ENCODE measurements at regions not wholly inside any gene's neighbourhood (a gene's known extent, or its start where the extent isn't known, plus 50 kb on each side); places are given as distances from the start of the nearest gene placed in this dataset.

DNA sequence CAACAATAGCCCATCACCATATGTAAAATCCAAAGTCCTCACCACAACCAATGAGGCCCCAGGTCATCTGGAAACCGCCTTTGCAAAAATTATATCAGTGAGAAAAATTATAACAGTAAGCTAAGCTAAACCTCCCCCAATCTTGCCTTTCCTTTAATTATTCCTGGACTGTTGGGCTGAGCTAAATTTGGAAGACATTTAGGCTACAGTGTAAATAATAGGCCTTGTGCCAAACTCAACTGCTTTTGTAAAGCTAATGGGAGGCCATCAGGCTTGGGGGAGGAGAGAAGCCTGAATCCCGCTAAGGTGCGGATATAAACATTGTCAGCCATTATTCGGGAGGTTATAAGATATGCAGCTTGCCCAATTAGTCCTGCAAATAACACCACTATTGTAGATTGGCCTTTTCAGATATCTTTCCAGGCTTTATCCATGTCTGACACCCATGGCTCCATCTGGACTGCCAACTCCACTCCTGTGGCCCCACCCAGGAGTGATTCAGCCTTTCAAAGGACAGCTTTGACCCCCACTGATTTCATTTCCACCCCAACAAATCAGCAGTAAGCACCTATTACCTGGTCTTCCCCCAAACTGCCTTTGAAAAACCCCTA, 53.0 kb upstream of the CA12 start:
- no peaks in the 10 kb centered on the region for H3K9me3 ChIP-seq (ENCODE audit: control insufficient read depth, low read length)
- WGBS, 2 donors: 89 to 94% methylated on average over 4 of the region's 4 CpGs
- DNase-seq: no peak
- no peaks in the 10 kb centered on the region for H3K27me3 ChIP-seq (ENCODE audit: control insufficient read depth in 1 of 2, insufficient read depth in 2 of 2, low read length in 1 of 2)
- no peaks in the 10 kb centered on the region for H3K4me1 ChIP-seq (ENCODE audit: control insufficient read depth in 1 of 2, insufficient read depth in 2 of 2, low read length in 2 of 2)
- H3K4me3 ChIP-seq (ENCODE audit: low read length in 2 of 2): no peak overlapping the region
- H3K36me3 ChIP-seq (ENCODE audit: control insufficient read depth in 1 of 2, insufficient read depth in 2 of 2, low read length in 1 of 2): no peaks in the 10 kb centered on the region
- H3K27ac ChIP-seq (ENCODE audit: low read depth in 1 of 2, low read length in 2 of 2): no peak overlapping the region
- intact Hi-C loops (cut with DNase I): no loop called here
- ATAC-seq (ENCODE audit: low FRiP score): no peak

DNA sequence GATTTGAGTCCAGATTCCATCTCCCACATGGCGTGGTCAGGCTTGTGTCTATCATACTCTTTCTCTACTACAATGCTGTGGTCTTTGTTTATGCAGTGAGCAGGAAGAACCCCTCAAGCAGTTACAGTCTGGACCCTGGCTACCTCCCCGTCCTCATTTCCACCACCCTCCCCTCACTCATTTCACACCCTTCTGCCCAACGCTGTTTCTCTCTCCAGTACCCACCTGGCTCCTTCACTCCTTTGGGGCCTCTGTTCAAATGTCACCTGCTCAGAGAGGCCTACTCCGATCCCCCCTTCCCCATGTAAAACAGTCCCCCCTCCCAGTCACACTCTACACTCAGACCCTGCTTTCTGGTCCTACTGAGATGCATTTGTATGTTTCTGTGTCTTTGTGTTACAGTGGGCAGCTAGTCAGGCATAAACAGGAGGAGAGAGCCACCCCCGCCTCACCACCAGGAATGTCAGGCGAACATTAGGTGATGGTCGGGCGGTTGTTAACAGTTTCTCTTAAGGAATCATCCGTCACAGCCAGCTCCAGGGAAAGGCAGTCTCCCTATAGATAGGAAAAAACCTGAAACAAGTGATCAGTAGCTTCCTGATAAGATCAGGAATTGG, 53.7 kb upstream of the CA12 start:
- no peaks in the 10 kb centered on the region for H3K4me1 ChIP-seq (ENCODE audit: control insufficient read depth in 1 of 2, insufficient read depth in 2 of 2, low read length in 2 of 2)
- ATAC-seq (ENCODE audit: low FRiP score) (no peak), DNase-seq (no peak)
- intact Hi-C loops (cut with DNase I): no loop called here
- H3K4me3 ChIP-seq (ENCODE audit: low read length in 2 of 2): no peak overlapping the region
- no peaks in the 10 kb centered on the region for H3K27me3 ChIP-seq (ENCODE audit: control insufficient read depth in 1 of 2, insufficient read depth in 2 of 2, low read length in 1 of 2)
- H3K9me3 ChIP-seq (ENCODE audit: control insufficient read depth, low read length): no peaks in the 10 kb centered on the region
- H3K36me3 ChIP-seq (ENCODE audit: control insufficient read depth in 1 of 2, insufficient read depth in 2 of 2, low read length in 1 of 2): no peaks in the 10 kb centered on the region
- H3K27ac ChIP-seq (ENCODE audit: low read depth in 1 of 2, low read length in 2 of 2): no peak overlapping the region
- WGBS, 2 donors: 97 to 98% methylated on average over 9 of the region's 9 CpGs

DNA sequence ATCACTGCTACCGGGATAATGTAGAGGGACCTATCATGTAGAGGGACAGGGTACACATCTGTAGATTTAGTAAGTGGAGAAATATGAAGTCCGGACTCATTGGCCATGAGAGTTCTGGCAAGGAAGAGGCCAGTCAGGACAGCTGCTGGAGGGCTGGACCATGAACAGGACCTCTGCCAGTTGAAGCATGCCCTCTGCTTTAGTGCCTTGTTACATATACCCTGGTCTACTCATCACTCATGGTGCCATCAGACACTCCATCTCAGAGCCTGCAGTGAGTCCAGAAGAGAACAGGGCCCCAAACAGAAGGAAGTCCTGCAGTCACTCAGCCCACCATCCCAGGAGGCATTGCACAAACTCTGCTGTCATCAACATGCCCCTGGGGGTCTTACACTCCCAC, 54.7 kb upstream of the CA12 start:
- ATAC-seq (ENCODE audit: low FRiP score): no peak
- no peaks in the 10 kb centered on the region for H3K4me1 ChIP-seq (ENCODE audit: control insufficient read depth in 1 of 2, insufficient read depth in 2 of 2, low read length in 2 of 2)
- WGBS, 2 donors: 85 to 91% methylated on average over 2 of the region's 2 CpGs

DNA sequence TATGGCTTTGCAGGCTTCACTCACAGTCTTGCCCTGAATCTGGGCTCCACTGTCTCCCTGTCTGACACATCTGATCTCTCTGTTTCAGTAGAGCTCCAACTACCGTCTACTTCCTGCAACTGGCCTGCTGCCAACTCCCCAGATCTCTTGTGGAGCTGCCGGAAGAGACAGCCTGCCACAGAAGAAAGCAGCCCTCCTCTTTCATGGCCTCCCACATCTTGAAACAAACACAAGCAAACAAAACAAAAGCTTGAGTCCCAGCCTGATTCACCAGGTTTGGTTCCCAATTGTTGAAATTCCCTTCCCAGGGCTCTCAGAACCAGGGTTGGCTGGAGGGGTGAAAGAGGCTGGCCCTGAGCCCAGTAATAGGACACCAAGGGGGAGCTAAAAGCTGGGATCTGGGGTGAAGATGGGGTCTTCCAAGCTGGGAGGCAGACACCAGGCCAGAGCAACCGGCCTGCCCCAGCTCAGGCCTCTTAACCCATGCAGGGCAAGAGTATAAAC, 55.3 kb upstream of the CA12 start:
- Histone ChIP-seq H3K36me3 (ENCODE audit: control insufficient read depth in 1 of 2, insufficient read depth in 2 of 2, low read length in 1 of 2) (no peaks in the 10 kb centered on the region), H3K27me3 (ENCODE audit: control insufficient read depth in 1 of 2, insufficient read depth in 2 of 2, low read length in 1 of 2) (no peaks in the 10 kb centered on the region), H3K27ac (ENCODE audit: low read depth in 1 of 2, low read length in 2 of 2) (no peak overlapping the region), H3K9me3 (ENCODE audit: control insufficient read depth, low read length) (no peaks in the 10 kb centered on the region), H3K4me1 (ENCODE audit: control insufficient read depth in 1 of 2, insufficient read depth in 2 of 2, low read length in 2 of 2) (no peaks in the 10 kb centered on the region), H3K4me3 (ENCODE audit: low read length in 2 of 2) (no peak overlapping the region)
- 7 to 13% methylated on average over 3 of the region's 3 CpGs for WGBS, 2 donors
- intact Hi-C loops (cut with DNase I): no loop called here
- peak; percentile 69 for ATAC-seq (ENCODE audit: low FRiP score)
- DNase-seq: peak; percentile 91

More for the DNA sequence above, 54.7 kb upstream of the CA12 start:
- intact Hi-C loops (cut with DNase I): no loop called here
- Histone ChIP-seq H3K27ac (ENCODE audit: low read depth in 1 of 2, low read length in 2 of 2) (no peak overlapping the region), H3K4me3 (ENCODE audit: low read length in 2 of 2) (no peak overlapping the region), H3K36me3 (ENCODE audit: control insufficient read depth in 1 of 2, insufficient read depth in 2 of 2, low read length in 1 of 2) (no peaks in the 10 kb centered on the region), H3K9me3 (ENCODE audit: control insufficient read depth, low read length) (no peaks in the 10 kb centered on the region), H3K27me3 (ENCODE audit: control insufficient read depth in 1 of 2, insufficient read depth in 2 of 2, low read length in 1 of 2) (no peaks in the 10 kb centered on the region)
- DNase-seq: no peak

DNA sequence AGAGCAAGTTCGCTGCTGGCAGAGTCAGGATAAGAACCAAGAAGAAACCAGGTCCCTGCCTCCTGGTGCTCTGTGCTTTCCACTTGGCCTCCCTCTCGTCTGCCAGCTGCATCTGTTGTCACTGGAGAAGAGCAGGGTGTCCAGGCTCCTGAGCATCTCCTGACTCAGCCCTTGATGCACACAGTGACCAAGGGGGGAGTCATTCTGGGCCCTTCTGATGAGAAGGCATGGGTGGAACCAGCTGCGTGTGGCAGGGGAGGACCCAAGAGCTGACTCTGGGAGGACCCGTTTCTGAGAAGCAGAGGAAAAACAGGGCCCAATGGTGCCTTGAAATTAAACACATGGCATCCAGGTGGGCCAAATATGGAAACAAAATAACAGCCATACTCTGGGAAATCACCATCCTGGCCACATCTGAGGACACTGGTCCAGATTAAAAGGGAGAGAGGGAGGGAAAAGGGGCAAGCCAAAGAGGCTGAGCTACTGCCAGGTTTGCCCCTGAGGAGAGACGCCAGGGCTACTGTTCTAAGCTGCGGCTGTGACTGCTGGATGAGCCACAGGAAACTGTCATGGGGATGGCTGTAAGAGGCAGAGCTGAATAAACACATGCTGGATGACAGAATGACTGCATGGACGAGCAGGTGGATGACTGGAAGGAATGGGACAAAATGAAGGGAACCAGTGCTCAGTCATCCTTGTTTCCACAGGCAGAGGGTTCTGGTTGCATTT, 58.1 kb upstream of the CA12 start:
- Histone ChIP-seq H3K36me3 (ENCODE audit: control insufficient read depth in 1 of 2, insufficient read depth in 2 of 2, low read length in 1 of 2) (no peaks in the 10 kb centered on the region), H3K27me3 (ENCODE audit: control insufficient read depth in 1 of 2, insufficient read depth in 2 of 2, low read length in 1 of 2) (no peaks in the 10 kb centered on the region), H3K4me3 (ENCODE audit: low read length in 2 of 2) (no peak overlapping the region), H3K27ac (ENCODE audit: low read depth in 1 of 2, low read length in 2 of 2) (no peak overlapping the region), H3K4me1 (ENCODE audit: control insufficient read depth in 1 of 2, insufficient read depth in 2 of 2, low read length in 2 of 2) (no peaks in the 10 kb centered on the region), H3K9me3 (ENCODE audit: control insufficient read depth, low read length) (no peaks in the 10 kb centered on the region)
- DNase-seq (no peak), ATAC-seq (ENCODE audit: low FRiP score) (no peak)
- intact Hi-C loops (cut with DNase I): no loop called here
- 76 to 78% methylated on average over 7 of the region's 7 CpGs for WGBS, 2 donors

DNA sequence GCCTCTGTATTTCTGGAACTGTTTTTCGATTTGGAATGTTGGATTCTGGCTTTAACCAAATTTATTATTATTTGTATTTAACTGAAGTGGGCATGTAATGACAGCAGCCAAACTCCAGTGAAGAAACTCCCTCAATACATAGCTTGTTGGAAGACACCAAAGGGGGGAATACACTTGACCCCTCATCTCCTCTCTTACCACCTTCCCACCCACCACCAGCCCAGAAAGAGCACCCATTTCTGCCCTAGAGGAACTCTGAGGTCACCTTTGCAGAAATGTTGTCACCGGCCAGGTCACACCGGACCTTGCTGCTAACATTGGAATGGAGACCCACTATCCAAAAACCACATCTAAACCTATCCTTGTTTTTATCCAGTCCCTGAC, 58.6 kb upstream of the CA12 start:
- no peak for ATAC-seq (ENCODE audit: low FRiP score)
- 77 to 79% methylated on average over 3 of the region's 3 CpGs for WGBS, 2 donors

DNA sequence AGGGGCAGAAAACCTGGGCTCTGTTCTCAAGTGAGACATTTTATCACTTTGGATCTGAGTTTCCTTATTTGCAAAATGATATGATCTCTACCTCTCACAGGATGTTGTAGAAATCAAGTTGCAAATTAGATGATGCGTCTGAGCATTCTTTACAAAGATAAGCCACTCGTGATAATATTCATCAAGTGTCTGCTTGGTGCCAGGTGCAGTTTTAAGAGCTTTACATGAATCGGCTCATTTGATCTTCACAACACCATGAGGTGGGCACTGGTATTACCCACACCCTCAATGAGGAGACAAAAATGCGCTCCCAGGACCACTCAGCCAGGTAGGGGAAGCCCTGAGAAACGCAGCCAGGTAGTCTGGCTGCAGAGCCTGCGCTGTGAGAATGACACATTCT, 59.1 kb upstream of the CA12 start:
- no peak for DNase-seq
- ATAC-seq (ENCODE audit: low FRiP score): no peak
- 79 to 83% methylated on average over 6 of the region's 6 CpGs for WGBS, 2 donors

More for the DNA sequence above, 58.6 kb upstream of the CA12 start:
- DNase-seq: no peak
- no peaks in the 10 kb centered on the region for H3K4me1 ChIP-seq (ENCODE audit: control insufficient read depth in 1 of 2, insufficient read depth in 2 of 2, low read length in 2 of 2)
- intact Hi-C loops (cut with DNase I): no loop called here
- H3K9me3 ChIP-seq (ENCODE audit: control insufficient read depth, low read length): no peaks in the 10 kb centered on the region
- no peaks in the 10 kb centered on the region for H3K27me3 ChIP-seq (ENCODE audit: control insufficient read depth in 1 of 2, insufficient read depth in 2 of 2, low read length in 1 of 2)
- no peaks in the 10 kb centered on the region for H3K36me3 ChIP-seq (ENCODE audit: control insufficient read depth in 1 of 2, insufficient read depth in 2 of 2, low read length in 1 of 2)
- no peak overlapping the region for H3K4me3 ChIP-seq (ENCODE audit: low read length in 2 of 2)
- no peak overlapping the region for H3K27ac ChIP-seq (ENCODE audit: low read depth in 1 of 2, low read length in 2 of 2)

DNA sequence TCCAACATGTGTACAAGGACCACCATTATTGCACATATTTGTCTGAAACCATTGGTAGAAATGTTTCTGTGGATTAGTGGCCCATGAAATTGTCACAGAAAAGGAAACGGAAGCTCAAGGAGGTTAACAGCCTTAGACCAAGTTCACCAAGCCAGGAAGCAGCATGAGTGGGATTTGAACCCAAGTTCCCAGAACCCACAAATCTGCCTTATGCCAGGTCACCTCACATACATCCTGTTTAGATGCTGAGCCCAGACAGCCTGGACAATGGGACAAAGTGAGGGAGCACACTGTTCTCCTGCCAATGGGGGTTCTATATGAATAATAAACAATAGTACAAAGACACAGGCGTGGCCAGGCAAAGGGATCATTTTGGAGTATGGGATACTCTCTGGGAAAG, 59.6 kb upstream of the CA12 start:
- Histone ChIP-seq H3K4me1 (ENCODE audit: control insufficient read depth in 1 of 2, insufficient read depth in 2 of 2, low read length in 2 of 2) (no peaks in the 10 kb centered on the region), H3K4me3 (ENCODE audit: low read length in 2 of 2) (no peak overlapping the region), H3K36me3 (ENCODE audit: control insufficient read depth in 1 of 2, insufficient read depth in 2 of 2, low read length in 1 of 2) (no peaks in the 10 kb centered on the region), H3K9me3 (ENCODE audit: control insufficient read depth, low read length) (no peaks in the 10 kb centered on the region), H3K27me3 (ENCODE audit: control insufficient read depth in 1 of 2, insufficient read depth in 2 of 2, low read length in 1 of 2) (no peaks in the 10 kb centered on the region), H3K27ac (ENCODE audit: low read depth in 1 of 2, low read length in 2 of 2) (no peak overlapping the region)
- ATAC-seq (ENCODE audit: low FRiP score) (no peak), DNase-seq (no peak)
- intact Hi-C loops (cut with DNase I): no loop called here
- 98% methylated on average over 2 of the region's 2 CpGs for WGBS, 2 donors

More for the DNA sequence above, 59.1 kb upstream of the CA12 start:
- Histone ChIP-seq H3K4me1 (ENCODE audit: control insufficient read depth in 1 of 2, insufficient read depth in 2 of 2, low read length in 2 of 2) (no peaks in the 10 kb centered on the region), H3K27ac (ENCODE audit: low read depth in 1 of 2, low read length in 2 of 2) (no peak overlapping the region), H3K4me3 (ENCODE audit: low read length in 2 of 2) (no peak overlapping the region), H3K9me3 (ENCODE audit: control insufficient read depth, low read length) (no peaks in the 10 kb centered on the region), H3K36me3 (ENCODE audit: control insufficient read depth in 1 of 2, insufficient read depth in 2 of 2, low read length in 1 of 2) (no peaks in the 10 kb centered on the region), H3K27me3 (ENCODE audit: control insufficient read depth in 1 of 2, insufficient read depth in 2 of 2, low read length in 1 of 2) (no peaks in the 10 kb centered on the region)
- intact Hi-C loops (cut with DNase I): no loop called here

DNA sequence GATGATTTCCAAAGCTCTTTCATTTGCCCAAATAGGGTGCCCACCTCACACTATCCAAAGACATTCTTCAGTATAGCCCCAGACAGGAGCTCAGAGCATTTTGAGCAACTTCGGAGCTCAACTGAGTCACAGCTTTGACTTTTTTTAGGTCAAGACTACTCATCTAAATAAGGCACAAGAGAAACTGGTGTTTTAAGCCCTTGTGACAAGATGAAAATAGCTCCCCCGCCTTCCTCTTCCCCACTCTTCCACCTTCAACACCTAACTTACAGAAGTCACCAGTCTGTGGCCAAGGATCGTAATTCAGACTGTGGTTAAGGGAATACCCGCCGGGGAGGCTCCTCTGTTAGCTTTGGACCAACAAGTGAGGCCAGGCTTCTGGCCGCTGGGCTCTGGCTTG, 60.4 kb upstream of the CA12 start:
- H3K36me3 ChIP-seq (ENCODE audit: control insufficient read depth in 1 of 2, insufficient read depth in 2 of 2, low read length in 1 of 2): no peaks in the 10 kb centered on the region
- no peak overlapping the region for H3K4me3 ChIP-seq (ENCODE audit: low read length in 2 of 2)
- intact Hi-C loops (cut with DNase I): no loop called here
- 89% methylated on average over 6 of the region's 6 CpGs for WGBS, 2 donors
- no peaks in the 10 kb centered on the region for H3K9me3 ChIP-seq (ENCODE audit: control insufficient read depth, low read length)
- no peaks in the 10 kb centered on the region for H3K4me1 ChIP-seq (ENCODE audit: control insufficient read depth in 1 of 2, insufficient read depth in 2 of 2, low read length in 2 of 2)
- H3K27me3 ChIP-seq (ENCODE audit: control insufficient read depth in 1 of 2, insufficient read depth in 2 of 2, low read length in 1 of 2): no peaks in the 10 kb centered on the region
- H3K27ac ChIP-seq (ENCODE audit: low read depth in 1 of 2, low read length in 2 of 2): no peak overlapping the region
- DNase-seq (no peak), ATAC-seq (ENCODE audit: low FRiP score) (no peak)

Data from aorta (tissue), 5 donors.